Stimulated activated naive B cell treated with anti-CD40 and anti-IgM and Interleukin-4, amounts not matched to agents 10 μg/mL and 1 μg/mL and 100 μg/mL, for 72 hours (primary cell): ENCODE measurements at regions not wholly inside any gene's neighbourhood (a gene's known extent, or its start where the extent isn't known, plus 50 kb on each side); places are given as distances from the start of the nearest gene placed in this dataset.
A peak's percentile ranks its signal among the peaks of the same experiment; 100 is the strongest.
"Not testable (repeated sequence)": the region's sequence is repeated elsewhere in the genome, so short reads cannot be mapped to it uniquely, and the experiment has no call there.

ENCODE experiments used
- ATAC-seq, 2 donors: fragments of 150-1000 bp; cut with Tn5 transposase; replicated peaks; 2 replicates each; pipeline ENCODE4 v1.10.0; 2021; ENCODE audit warnings: moderate library complexity in 1 of 2
- DNase-seq: peaks from one replicate; pipeline ENCODE4 v3.0.0; 2021
- H3K27ac Mint-ChIP-seq: one replicate; pipeline ENCODE4 v1.8.0; 2022; ENCODE audit warnings: mild to moderate bottlenecking, mixed read lengths
- H3K27me3 Mint-ChIP-seq, 2 donors: one replicate each; pipeline ENCODE4 v1.8.0; 2022; ENCODE audit warnings: mixed read lengths in 2 of 2
- H3K36me3 Mint-ChIP-seq, 2 donors: one replicate each; pipeline ENCODE4 v1.8.0; 2022; ENCODE audit warnings: mixed read lengths in 2 of 2, mild to moderate bottlenecking in 1 of 2
- H3K4me1 Mint-ChIP-seq, 2 donors: one replicate each; pipeline ENCODE4 v1.8.0; 2022; ENCODE audit warnings: mixed read lengths in 2 of 2, mild to moderate bottlenecking in 1 of 2
- H3K4me3 Mint-ChIP-seq, 2 donors: one replicate each; pipeline ENCODE4 v1.8.0; 2022; ENCODE audit warnings: mild to moderate bottlenecking in 2 of 2, mixed read lengths in 2 of 2, moderate library complexity in 1 of 2
- H3K9me3 Mint-ChIP-seq, 2 donors: one replicate each; pipeline ENCODE4 v1.8.0; 2022; ENCODE audit warnings: mixed read lengths in 2 of 2, mild to moderate bottlenecking in 1 of 2

DNA sequence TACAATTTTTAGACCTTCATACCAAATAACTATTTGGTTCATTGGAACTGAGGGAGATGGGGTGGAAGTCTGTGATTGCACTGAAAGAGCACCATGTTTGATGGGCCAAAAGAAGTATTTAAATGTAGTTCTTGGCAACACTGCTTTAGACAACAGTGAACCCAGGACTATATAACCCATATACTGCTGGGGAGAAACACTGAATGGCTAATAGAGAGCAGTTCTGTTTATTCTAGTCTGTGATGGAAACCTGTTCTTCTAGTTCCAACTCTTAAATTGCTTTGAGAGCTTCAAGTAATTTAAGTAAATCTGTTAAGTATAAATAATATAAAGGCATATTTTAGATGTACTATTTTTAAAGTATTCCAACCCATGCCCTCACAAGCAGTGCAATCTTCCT, 96.3 kb downstream of the NIBAN1 start:
- Mint-ChIP-seq H3K27me3 (no peaks in the 10 kb centered on the region), H3K4me1 (peaks cover 8 to 13% of the 10 kb centered on the region in 2 donors), H3K9me3 (no peaks in the 10 kb centered on the region), H3K27ac (no peak overlapping the region), H3K36me3 (peaks cover 2 to 13% of the 10 kb centered on the region in 2 donors), H3K4me3 (no peak overlapping the region)
- ATAC-seq (no peak), DNase-seq (no peak)

DNA sequence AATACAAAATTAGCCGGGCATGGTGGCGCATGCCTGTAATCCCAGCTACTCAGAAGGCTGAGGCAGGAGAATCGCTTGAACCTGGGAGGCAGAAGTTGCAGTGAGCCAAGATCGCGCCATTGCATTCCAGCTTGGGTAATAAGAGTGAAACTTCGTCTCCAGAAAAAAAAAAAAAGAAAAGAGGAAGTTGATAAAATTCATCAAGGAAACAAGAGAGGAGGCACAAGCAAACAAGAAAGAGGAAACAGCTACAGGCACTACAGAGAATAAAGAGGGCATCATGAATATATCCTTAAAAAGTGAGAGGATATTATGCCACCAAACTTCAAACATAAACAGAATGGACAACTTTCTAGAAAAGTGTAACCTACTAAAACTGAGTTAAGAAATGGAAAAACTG, 98.3 kb downstream of the NIBAN1 start:
- not testable (repeated sequence) for H3K4me3 Mint-ChIP-seq, H3K27me3 Mint-ChIP-seq, H3K27ac Mint-ChIP-seq, DNase-seq, H3K4me1 Mint-ChIP-seq, ATAC-seq, H3K9me3 Mint-ChIP-seq
- peaks cover 0 to 21% of the 10 kb centered on the region in 2 donors for H3K36me3 Mint-ChIP-seq

DNA sequence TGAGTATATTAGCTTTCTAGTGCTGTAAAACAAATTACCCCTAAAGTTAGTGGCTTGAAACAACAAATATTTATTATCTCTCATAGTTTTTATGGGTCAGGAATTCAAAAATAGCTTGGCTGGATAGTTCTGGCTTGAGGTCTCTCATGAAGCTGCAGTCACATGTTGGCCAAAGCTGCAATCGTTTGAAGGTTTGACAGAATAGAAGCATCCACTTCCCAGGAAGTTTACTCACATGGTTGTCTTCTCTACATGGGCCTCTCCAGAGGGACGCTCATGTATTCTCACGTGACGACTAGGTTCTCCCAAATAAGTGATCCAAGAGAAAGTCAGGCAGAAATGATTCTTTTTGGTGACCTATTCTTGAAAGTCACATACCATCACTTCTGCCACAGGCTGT, 99.1 kb downstream of the NIBAN1 start:
- Mint-ChIP-seq H3K36me3 (peaks cover 0 to 17% of the 10 kb centered on the region in 2 donors), H3K4me3 (no peak overlapping the region), H3K27ac (no peak overlapping the region), H3K9me3 (no peaks in the 10 kb centered on the region), H3K27me3 (no peaks in the 10 kb centered on the region), H3K4me1 (peaks cover 5 to 8% of the 10 kb centered on the region in 2 donors)
- DNase-seq, result no peak
- ATAC-seq, result no peak

DNA sequence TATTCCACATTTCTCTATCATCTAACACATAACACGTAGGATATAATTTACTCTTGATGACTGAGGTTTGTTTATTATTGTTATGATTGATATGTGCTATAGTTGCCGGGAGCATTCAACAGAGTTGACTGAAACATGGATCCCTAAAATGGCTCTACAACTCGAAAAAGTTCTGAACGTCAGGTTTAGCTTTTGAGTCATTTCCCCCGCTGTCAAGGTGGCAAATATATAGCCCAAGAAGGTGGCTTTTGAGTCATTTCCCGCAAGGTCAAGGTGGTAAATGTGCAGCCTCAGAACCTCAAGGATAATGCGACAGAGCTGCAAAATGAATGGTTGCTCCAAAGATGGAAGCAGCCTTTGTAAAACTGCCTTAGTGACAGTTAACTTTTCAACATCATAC, 104.0 kb downstream of the NIBAN1 start:
- H3K4me1 Mint-ChIP-seq, result peaks cover 23 to 28% of the 10 kb centered on the region in 2 donors
- ATAC-seq (no peak), DNase-seq (no peak)
- no peaks in the 10 kb centered on the region for H3K9me3 Mint-ChIP-seq
- no peak overlapping the region for H3K4me3 Mint-ChIP-seq
- H3K27me3 Mint-ChIP-seq, result no peaks in the 10 kb centered on the region
- no peak overlapping the region for H3K27ac Mint-ChIP-seq
- H3K36me3 Mint-ChIP-seq, result peaks cover 0 to 12% of the 10 kb centered on the region in 2 donors

DNA sequence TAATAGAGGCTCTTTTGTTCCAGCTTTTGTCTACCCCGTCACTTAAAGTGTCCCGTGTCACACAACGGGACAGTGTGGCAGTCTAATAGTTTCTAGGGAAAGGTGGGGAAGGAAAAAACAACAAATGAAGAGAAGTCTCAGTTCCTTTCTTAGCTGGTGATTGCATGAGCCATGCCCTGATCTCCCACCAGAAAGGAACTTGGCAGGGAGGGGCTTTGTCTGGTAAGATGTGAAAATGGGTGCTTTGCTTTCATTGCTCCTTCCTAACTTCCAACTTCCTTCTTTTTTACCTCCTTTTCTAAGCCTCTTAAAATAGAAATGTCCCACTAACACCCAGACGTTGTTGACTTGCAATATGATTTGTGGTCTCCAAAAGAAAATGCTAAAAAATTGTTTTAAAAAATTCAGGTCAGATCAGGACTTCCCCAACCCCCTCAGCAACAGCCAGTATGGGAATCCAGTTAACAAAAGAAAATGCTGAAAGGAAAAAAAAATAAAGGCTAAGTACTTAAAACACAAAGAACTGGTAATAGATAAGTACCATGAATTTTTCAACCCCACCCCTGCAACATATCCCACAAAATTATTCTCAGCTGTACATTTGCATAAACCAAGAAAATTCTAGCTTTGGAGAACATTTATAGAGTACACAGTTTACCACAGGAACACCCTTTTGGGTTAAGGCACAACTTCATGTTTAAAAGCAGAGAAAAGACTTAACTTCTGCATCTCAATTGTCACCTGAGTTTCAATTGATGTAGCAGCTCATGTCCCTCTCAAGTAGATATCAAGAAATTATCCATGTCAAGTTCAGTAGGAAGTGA, 106.2 kb downstream of the NIBAN1 start:
- Mint-ChIP-seq H3K27me3 (no peaks in the 10 kb centered on the region), H3K4me1 (peaks cover 23 to 28% of the 10 kb centered on the region in 2 donors), H3K27ac (peak overlapping the region; percentile 78), H3K36me3 (peaks cover 0 to 11% of the 10 kb centered on the region in 2 donors), H3K9me3 (no peaks in the 10 kb centered on the region), H3K4me3 (no peak overlapping the region)
- ATAC-seq, result no peak
- DNase-seq, result no peak

DNA sequence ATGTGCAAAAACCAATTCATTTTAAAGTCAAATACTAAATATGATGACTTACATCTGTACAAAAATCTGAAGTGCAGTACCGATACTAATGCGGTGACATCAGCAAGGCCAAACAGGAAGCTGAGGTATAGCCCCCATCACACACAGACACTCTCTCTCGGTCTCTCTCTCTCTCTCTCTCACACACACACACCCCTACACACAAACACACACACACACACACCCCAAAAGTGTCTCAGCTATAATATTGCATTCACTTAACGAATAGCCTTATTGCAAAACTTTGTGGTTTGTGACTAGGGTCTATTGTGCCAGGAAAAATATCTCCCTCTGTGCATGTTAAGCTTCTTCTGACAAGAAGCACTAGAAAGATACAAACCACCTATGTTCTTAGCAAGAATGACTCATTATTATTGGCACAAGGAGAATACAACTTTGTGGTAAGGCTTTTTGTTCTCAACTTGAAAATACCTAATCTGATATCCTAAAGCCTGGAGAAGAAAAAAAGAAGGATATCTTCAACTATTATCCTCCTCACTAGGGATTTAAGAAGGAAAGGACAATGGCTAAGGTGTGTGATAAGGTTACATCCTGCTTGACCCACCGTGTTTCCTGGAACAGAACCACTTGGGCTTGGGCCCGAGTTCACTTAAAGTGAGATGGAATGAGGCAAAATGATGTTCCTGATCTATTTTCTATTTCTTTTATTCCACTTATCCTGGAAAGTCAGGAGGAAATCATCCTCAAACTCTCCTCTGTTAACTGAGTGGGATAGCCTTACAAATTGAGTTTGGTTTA, 107.1 kb downstream of the NIBAN1 start:
- H3K27ac Mint-ChIP-seq, result peak overlapping the region; percentile 78
- peak; percentile 40 for DNase-seq
- H3K4me3 Mint-ChIP-seq, result peak overlapping the region; percentile 14 to 70
- no peaks in the 10 kb centered on the region for H3K27me3 Mint-ChIP-seq
- H3K9me3 Mint-ChIP-seq, result no peaks in the 10 kb centered on the region
- ATAC-seq, result peak; percentile 97 to 98
- peaks cover 0 to 5% of the 10 kb centered on the region in 2 donors for H3K36me3 Mint-ChIP-seq
- peaks cover 23 to 28% of the 10 kb centered on the region in 2 donors for H3K4me1 Mint-ChIP-seq

DNA sequence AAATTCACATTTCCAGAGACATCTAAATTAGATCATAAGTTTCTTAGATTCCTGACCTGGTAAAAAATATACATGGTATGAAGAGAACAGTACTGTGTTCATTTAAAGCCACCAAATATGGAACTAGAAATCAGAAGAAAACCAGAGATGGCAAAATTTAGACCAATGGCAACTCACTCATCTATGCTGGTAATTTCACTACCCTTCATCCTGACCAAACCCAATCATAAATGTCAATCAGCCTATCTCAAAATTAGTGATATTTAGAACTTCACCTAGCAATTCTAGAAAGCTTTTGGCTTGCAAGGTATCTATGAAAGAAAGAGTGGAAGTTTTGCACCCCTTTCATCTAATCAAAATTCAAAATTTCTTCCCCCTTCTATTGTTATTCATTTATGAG, 107.7 kb downstream of the NIBAN1 start:
- H3K27ac Mint-ChIP-seq, result peak overlapping the region; percentile 78
- peak overlapping the region; percentile 14 to 70 for H3K4me3 Mint-ChIP-seq
- no peaks in the 10 kb centered on the region for H3K27me3 Mint-ChIP-seq
- H3K9me3 Mint-ChIP-seq, result no peaks in the 10 kb centered on the region
- no peaks in the 10 kb centered on the region for H3K36me3 Mint-ChIP-seq
- H3K4me1 Mint-ChIP-seq, result peaks cover 23 to 28% of the 10 kb centered on the region in 2 donors
- DNase-seq (no peak), ATAC-seq (peak; percentile 57 to 64)

DNA sequence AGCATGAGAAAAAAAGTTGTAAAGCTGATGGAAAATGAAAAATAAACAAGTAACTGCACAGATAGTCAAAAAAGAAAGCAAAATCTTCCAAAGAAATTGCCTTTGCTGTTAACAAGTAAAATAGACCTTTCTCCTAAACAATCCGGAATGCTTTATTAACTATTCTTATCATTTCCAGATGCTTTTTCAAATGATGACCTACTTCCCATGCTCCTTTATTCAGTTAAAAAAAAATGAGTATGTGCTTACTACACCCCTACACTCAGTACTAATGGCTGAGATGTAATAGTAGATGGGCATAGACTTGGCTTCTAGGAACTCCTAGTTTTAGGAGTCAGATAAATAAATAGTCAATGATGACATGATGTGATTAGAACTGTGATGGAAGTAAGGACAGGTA, 108.5 kb downstream of the NIBAN1 start:
- no peak for ATAC-seq
- Mint-ChIP-seq H3K36me3 (no peaks in the 10 kb centered on the region), H3K4me3 (no peak overlapping the region), H3K9me3 (no peaks in the 10 kb centered on the region), H3K4me1 (peaks cover 23 to 28% of the 10 kb centered on the region in 2 donors), H3K27ac (no peak overlapping the region), H3K27me3 (no peaks in the 10 kb centered on the region)
- no peak for DNase-seq

DNA sequence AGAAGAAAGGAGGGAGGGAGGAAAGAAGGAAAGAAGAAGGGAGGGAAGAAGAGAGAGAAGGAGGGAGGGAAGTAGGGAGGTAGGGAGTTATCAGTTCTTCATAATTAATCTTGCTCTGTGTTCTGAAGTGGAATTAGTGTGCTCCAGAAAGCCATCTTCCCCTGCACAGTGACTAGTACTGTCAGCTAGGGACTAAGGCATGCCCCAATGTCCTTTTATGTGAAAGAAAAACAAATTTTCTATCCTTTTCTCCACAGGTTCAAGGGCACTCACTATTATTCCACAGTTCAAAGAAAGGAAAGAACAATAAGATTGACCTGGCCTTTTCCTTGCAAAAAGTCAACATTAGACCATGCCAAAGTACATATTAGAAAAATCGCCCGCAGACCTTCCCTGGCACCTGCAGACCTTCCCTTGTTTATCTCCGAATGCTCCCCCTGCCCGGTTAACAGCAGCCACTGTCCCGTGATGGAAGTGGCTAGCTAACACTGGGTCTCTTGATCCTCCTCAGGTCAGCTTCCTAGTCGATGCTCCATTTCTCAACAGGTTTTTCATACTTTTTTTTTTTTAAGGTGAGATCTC, 107.2 kb upstream of the EDEM3 start:
- no peaks in the 10 kb centered on the region for H3K9me3 Mint-ChIP-seq
- H3K27ac Mint-ChIP-seq, result no peak overlapping the region
- no peak for ATAC-seq
- no peaks in the 10 kb centered on the region for H3K27me3 Mint-ChIP-seq
- peaks cover 0 to 4% of the 10 kb centered on the region in 2 donors for H3K36me3 Mint-ChIP-seq
- no peak overlapping the region for H3K4me3 Mint-ChIP-seq
- H3K4me1 Mint-ChIP-seq, result peaks cover 13 to 21% of the 10 kb centered on the region in 2 donors
- DNase-seq, result no peak

DNA sequence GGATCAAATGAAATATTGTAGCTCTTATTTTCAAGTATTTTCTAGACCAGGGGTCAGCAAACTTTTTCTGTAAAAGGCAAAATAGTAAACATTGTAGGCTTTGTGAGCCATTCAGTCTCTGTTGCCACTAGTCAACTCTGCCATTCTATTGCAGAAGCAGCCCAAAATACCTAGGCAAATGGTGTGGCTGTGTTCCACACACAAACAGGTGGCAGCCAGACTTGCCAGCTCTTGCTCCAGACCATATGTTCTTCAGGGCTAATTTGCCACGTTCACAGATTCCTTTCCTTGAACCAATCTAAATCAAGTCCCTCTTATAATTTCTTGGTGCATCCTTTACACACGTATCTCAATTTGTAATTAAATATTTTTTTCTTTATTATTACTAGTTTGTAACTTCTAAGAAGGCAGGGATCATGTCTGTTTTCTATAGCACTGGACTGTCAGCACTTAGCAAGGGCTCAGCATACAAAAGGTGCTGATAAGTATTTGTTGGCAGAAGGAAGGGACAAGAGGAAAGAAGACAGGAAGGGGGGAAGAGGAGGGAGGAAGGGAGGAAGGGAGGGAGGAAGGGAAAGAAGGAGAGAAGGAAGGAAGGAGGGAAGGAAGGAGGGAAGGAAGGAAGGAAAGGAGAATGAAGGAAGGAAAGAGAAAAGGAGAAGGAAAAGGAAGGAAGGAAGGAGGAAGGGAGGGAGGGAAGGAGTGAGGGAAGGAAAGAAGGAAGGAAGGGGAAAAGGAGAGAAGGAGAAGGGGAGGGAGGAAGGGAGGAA, 106.5 kb upstream of the EDEM3 start:
- H3K4me3 Mint-ChIP-seq, result no peak overlapping the region
- no peaks in the 10 kb centered on the region for H3K27me3 Mint-ChIP-seq
- no peak overlapping the region for H3K27ac Mint-ChIP-seq
- H3K4me1 Mint-ChIP-seq, result peaks cover 13 to 14% of the 10 kb centered on the region in 2 donors
- H3K36me3 Mint-ChIP-seq, result peaks cover 0 to 7% of the 10 kb centered on the region in 2 donors
- DNase-seq, result no peak
- H3K9me3 Mint-ChIP-seq, result no peaks in the 10 kb centered on the region
- no peak for ATAC-seq

DNA sequence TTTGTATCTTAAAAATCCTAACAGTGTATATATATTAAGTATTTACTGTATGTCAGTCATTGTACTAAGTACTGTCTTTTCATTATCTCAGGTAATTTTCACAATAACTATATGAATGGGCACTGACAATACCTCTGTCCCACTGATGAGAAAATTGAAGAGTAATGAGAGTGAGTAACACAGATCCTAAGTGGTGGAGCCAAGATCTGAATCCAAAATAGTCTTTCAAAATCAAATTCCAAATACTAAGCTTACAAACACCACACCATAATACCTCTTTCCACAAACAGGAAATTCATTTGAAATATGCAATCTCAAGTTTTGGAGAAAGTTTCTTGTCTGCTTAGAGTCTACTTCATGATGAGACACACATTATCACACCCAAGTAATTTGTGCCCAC, 105.9 kb upstream of the EDEM3 start:
- no peaks in the 10 kb centered on the region for H3K9me3 Mint-ChIP-seq
- H3K4me1 Mint-ChIP-seq, result peaks cover 9 to 10% of the 10 kb centered on the region in 2 donors
- H3K4me3 Mint-ChIP-seq, result no peak overlapping the region
- no peaks in the 10 kb centered on the region for H3K27me3 Mint-ChIP-seq
- H3K36me3 Mint-ChIP-seq, result peaks cover 0 to 7% of the 10 kb centered on the region in 2 donors
- DNase-seq (no peak), ATAC-seq (no peak)
- no peak overlapping the region for H3K27ac Mint-ChIP-seq

DNA sequence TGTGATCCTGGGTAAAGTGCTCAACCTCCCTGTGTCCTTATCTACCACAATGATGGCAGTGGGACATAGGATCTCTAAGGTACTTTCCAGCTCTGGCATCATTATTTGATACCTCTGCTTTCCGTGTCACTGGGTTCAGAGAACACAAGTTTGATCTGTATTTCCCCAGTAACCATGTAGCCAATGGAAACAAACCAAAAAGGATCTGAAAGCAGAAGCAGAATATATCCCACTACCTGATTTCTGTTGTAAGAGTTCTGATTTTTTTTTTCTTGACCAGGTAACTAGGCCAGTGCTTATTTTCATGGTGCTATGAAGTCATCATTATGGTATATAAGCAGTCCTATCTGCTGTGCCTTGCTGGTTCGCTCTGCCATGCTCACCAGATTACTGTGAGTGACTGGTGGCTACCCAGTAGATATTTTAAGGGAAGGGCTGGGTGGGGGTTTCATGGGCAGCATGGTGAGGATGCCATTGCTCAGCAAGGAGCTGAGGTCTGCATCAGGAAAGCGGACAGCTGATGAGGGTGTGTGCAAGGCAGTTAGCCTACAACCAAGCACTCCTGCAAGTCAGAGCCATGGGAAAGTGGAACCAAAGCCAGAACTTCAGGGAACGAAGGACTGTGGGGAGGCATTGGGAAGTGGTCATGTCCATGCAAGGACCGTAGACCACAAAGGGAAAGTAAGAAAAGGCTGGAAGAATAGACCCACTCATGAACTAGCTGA, 104.9 kb upstream of the EDEM3 start:
- peaks cover 9 to 10% of the 10 kb centered on the region in 2 donors for H3K4me1 Mint-ChIP-seq
- H3K36me3 Mint-ChIP-seq, result peaks cover 0 to 7% of the 10 kb centered on the region in 2 donors
- DNase-seq, result no peak
- peak; percentile 94 to 96 for ATAC-seq
- no peak overlapping the region for H3K4me3 Mint-ChIP-seq
- H3K27ac Mint-ChIP-seq, result peak overlapping the region; percentile 62
- H3K27me3 Mint-ChIP-seq, result no peaks in the 10 kb centered on the region
- H3K9me3 Mint-ChIP-seq, result no peaks in the 10 kb centered on the region

DNA sequence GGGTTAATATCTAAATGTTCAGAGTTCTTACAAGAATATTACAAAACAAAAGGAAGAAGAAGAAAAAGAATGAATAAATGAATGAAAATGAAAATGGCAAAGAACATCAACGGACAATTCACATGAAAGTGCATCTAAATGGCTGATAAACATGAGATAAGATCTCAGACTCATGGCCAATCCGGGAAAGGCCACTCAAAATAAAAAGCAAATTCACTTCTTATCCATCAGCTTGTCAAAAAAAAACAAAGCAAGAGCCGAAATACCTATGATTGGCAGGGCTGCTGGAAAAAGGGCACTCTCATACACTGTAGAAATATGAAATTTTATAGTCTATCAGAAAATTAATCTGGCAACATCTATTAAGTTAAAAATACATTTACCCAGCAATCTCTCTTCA, 103.6 kb upstream of the EDEM3 start:
- Mint-ChIP-seq H3K9me3 (no peaks in the 10 kb centered on the region), H3K4me3 (no peak overlapping the region), H3K36me3 (peaks cover 0 to 7% of the 10 kb centered on the region in 2 donors), H3K27me3 (no peaks in the 10 kb centered on the region), H3K27ac (no peak overlapping the region), H3K4me1 (peaks cover 10 to 12% of the 10 kb centered on the region in 2 donors)
- ATAC-seq (no peak), DNase-seq (no peak)
